T1000 (cell line): ENCODE measurements at regions not wholly inside any gene's neighbourhood (a gene's known extent, or its start where the extent isn't known, plus 50 kb on each side); places are given as distances from the start of the nearest gene placed in this dataset.
"Not testable (repeated sequence)": the region's sequence is repeated elsewhere in the genome, so short reads cannot be mapped to it uniquely, and the experiment has no call there.

Source experiments
- DNase-seq: peaks from one replicate; lab custom pipeline; 2025; ENCODE audit warnings: mixed read lengths; lab: John Stamatoyannopoulos, UW

DNA sequence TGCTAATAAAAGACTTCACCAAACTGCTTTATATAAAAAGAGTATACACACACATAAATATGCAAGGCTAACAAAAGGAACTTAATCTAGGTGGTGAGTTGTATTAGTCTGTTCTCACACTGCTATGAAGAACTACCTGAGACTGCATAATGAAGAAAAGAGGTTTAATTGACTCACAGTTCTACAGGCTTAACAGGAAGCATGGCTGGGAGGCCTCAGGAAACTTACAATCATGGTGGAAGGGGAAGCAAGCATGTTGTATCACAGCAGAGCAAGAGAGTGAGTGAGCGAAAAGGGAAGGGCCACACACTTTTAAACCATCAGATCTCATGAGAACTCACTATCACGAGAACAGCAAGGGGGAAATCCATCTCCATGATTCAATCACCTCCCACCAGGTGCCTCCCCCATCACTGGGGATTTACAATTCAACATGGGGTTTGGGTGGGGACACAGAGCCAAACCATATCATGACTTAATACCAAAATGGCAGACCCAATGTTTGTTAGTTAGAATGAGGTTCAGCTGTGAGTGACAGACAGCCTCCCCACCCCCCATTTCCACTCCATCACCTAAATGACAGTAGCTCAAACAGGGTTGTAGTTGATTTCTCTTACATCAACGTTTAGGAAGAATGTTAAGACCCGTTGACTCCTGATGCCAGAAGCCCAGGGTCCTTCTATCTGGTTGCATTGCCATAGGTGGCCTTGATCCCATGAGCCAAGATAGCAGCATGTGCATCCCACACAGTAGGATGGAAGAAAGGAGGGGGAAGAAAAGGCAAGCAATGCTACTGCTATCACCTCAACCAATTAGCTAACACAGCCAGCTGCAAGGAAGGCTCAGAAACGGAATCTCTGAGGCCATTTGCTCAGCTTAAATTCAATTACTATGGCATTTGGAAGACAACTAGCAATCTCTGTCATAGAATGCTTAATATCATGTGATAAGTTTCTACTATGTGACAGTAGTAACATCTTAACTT is 77.0 kb downstream of the CCDC71L start:
- no peak for DNase-seq

DNA sequence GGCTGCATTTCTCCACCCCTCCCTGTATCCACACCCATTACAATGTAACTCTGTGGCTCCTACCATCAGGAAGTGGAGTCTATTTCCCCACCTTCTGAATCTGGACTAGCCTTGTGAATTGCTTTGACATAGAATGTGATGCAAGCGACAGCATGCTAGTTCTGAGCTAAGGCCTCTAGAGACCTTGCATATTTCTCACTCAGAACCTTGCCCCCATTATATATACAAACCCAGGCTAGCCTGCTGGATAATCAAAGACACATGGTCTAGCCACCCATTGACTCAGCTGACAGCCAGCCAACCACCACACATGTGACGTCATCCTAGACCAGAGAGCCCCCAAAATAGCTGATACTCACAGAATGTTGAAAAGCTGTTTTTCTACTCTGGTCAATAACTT is 77.9 kb downstream of the CCDC71L start:
- no peak for DNase-seq

DNA sequence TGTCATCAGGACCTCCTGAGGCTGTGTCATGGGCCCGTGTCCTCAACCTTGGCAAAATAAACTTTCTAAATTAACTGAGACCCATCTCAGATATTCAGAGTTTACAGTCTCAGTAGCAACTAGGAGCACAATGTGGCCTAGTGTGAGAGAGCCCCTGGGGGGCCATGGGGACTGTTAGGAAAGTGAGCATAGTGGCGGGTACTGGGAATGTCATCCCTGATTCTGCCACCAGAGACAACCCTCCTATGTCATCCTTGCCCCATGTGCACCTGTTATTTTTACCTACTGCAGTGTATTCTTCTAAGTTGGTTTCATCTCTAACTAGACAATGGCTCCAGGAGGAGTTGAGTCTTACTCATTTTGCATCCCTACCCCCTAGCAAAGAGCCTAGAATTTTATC is 78.6 kb downstream of the CCDC71L start:
- DNase-seq = no peak

GRCh38 chr7:106579086-106579485 is 81.9 kb downstream of the CCDC71L start:
- DNase-seq = not testable (repeated sequence)

DNA sequence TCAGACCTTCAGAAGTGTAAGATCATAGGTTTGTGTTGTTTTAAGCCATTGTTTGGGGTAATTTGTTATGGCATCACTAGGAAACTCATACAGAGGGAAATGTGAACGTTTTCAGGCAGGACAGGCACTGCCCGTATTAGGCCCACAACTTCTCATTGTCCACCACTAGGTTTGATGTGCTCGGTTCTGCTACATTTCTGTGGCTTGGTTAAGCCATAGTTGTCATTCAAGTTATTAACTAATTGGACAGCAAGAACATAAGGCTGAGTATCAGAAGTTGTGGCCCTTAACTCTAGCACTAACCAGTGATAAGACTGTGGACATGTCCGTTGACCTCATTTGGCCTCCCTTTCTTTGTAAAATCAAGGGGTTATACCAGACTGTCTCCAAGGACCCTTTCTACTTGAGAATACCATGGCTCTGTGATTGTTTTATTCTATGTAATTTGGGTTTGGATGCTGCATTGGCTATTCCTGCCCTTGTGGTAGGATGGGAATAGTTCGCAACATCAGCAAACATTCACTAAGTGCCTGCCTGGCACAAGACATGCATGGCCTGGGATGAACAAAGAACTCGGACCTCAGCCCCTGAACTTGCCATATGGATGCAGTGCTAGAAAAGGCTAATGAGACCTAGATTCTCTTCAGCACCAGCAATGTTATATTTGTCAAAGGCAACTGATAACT is 85.7 kb downstream of the CCDC71L start:
- no peak for DNase-seq

GRCh38 chr7:106573738-106574137 is 87.2 kb downstream of the CCDC71L start:
- DNase-seq = no peak

- no peak for DNase-seq
Observed at GRCh38 chr7:106573125-106573663, 87.8 kb downstream of the CCDC71L start.

DNA sequence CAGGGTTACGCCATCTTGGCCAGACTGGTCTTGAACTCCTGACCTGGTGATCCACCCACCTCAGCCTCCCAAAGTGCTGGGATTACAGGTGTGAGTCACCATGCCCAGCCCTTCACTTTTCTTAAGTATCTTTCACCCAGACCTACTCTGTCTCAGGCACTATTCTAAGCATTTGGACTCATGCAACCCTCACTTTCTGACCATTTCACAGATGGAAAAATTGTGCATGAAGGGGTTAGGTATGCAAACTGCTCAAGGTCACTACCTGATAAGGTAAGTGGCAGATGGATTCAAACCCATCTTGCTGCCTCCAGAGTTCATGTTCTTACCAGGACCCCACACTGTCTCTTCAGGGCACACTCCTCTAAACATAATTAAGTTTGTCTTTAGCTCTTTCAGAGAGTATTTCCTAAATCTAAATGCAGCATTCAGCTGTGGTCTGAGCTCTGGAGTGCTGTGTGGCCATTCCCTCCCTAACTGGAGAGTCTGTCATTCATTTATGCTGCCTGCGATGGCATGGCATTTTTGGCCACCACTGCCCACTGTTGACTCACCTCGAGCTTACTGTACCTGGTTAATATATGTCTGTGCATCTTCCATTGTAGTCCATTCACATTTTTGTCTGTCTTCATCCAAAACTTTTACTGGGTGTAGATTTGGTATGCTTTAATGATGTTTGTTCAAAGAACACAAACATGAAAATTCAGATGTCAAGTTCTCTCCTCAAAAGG is 88.4 kb downstream of the CCDC71L start:
- no peak for DNase-seq

GRCh38 chr7:106571563-106571962 is 89.4 kb downstream of the CCDC71L start:
- no peak for DNase-seq

DNA sequence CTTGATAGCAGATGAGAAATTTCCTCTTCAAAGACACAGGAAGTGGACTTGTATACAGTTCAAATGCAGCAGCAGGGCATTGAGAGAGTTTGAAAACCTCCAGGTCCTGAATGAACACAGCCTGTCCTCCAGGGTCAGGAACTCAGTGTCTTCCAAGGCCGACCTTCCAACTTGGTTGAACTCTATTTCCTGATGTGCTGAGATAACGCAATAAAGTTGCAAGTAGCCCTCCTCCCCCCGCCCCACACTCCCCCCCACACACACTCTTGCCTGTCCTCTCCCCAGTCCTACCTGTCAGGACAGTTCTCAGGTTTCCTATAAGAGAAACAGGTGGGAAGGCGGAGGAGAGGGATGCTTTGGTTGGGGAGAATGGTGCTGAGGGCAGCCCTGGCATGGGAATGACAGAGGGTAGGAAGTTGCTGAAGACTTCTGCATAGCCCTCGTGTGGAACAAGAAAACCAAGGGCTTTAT is 90.0 kb downstream of the CCDC71L start:
- DNase-seq = no peak

DNA sequence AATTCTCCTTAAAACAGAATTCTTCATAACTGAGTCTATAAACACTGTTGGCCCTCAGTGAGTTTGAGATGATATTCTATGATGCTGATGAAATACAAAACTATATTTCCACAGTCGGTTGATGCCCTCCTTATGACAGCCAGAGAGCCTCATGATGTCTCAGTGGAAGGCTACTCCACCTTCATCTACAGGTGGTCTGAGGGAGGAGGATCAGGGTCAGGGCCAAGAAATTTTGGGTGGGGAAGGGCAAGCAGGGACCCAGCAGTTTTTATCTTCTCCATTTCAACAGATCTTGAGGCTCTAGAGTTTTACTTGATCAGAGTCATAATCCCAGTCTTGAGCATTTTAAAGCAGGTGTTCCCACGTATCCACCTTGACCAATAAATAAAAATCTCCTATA is 90.8 kb downstream of the CCDC71L start:
- DNase-seq = no peak

- no peak for DNase-seq
Observed at GRCh38 chr7:106569500-106569929, 91.4 kb downstream of the CCDC71L start.

DNA sequence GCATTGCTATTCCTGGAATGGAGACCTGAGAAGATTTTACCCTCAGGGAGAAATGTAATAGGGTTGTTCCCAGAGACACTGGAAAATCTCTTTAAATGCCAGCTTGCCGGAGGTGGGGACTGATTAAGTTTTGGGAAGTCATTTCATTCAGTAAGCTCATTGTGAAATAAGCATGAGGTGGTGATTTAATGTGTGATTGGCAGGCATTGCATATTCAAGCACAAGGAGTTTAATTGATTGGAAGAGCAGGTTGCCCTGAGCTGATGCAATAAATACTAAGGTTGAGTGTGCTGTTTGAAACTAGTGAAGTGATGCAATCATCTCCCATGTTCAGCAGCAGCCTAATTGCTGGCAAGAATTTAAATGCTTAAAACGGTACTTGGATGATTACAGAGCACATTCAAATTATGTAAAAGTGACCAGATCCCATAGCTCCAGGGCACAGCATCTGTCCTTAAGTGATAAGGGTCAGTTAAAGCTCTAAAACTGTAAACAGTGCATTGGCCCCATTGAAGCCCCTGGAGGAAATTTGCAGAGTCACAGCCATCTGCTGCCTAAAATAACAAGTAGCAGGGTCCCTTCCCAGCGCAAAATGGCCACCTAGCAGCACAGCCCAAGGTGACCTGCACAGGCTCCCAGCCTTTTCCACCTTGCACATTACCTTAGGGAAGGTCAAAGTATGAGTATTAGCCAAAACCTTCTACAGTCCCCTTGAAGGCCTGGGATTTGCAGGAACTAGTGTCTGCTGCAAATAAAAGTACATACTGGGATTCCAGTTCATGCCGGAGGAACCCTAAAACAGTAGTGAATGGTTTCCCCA is 92.1 kb downstream of the CCDC71L start:
- no peak for DNase-seq

DNA sequence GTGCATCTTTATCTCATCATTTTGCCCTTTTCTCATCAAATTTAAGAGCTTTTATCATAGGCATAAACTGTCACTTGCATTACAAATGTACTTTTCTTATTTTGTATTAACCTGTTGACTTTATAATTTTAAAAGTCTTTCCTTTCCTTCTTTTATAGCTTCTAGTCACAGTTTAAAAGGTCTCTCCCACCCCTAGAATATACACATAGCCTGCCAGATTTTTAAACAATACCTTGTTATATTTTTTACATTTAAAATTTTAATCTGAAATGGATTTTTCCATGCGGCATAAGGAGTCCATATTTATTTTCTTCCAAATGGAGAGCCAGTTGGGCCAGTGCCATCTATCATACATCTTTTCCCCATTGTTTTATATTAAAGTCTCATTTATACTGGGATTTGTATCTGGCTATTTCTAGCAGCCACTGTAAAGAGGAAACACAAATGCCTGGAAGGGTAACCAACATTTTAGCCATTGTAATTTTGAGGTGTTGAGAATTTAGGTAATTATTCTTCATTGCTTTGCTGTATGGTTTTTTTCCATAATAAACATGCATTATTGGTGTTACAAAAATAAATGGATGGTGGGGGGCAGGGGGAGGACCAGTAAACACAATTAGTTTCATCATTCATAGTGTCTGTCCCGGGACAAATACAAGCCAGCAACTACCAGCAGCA is 92.8 kb downstream of the CCDC71L start:
- DNase-seq = no peak

GRCh38 chr7:106567204-106568001 is 93.6 kb downstream of the CCDC71L start:
- DNase-seq = not testable (repeated sequence)

GRCh38 chr7:106566672-106567071 is 94.3 kb downstream of the CCDC71L start:
- DNase-seq = no peak

DNA sequence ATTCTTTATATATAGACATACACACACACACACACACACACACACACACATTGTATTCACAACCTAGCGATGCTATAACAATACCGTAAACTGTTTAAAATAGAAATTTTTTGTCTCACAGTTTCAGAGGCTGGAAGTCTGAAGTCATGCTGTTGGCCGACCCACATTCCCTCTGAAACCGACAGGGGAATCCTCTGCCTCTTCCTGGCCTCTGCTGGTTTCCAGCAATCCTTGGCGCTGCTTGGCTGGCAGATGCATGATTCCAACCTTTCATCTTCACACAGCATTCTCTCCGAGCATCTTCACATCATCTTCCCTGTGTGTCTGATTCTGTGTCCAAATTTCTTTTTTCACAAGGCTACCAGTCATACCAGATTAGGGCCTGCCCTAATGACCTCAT is 94.8 kb downstream of the CCDC71L start:
- no peak for DNase-seq

- no peak for DNase-seq
Observed at GRCh38 chr7:106565428-106565827, 95.5 kb downstream of the CCDC71L start.

DNA sequence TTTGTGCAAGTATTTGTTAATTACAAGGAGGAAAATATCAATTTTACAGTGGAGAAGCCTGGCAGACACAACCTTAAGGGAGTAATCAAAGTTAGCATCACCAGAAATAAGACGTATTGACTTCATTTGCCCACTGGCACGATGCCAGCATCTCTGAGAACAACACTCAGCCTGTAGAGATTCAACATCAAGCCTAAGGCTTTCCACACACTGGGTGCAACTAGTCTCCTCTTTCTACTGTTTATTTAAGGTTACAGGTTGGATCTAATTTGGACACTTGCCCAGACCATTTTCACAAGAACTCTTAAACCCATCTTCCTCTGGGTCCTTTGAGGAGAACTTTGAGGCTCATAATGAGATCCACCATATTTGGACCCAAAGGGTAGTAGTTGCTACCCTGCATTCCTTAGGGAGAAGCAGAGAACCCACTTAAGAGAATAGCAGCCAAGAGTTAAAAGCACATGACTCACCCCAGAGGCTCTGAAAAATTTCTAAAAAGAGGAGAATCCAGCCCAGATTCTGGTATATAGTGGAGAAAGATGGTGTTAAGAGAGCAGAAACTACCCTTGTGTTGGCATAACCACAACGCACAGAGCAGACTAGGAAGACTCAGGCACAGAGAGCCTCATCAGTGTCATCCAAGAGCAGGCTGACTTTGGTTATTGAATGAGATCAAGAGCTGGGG is 97.3 kb downstream of the CCDC71L start:
- no peak for DNase-seq
